ENCODE measurements at regions not wholly inside any gene's neighbourhood (a gene's known extent, or its start where the extent isn't known, plus 50 kb on each side); places are given as distances from the start of the nearest gene placed in this dataset.

- no peak for TF ChIP-seq CTCF (IDR thresholded peaks at IDR 0.05)
- no peak for DNase-seq (ENCODE audit: low spot score)
- no peak overlapping the region for H3K4me3 ChIP-seq
- H3K27ac ChIP-seq = no peak overlapping the region
Measured at GRCh38 chr1:195897076-195897475, 711.2 kb downstream of the KCNT2 start.

GRCh38 chr1:195894411-195894810 is 713.8 kb downstream of the KCNT2 start:
- Histone ChIP-seq H3K4me3 (no peak overlapping the region), H3K27ac (peak overlapping the region in 1 of 2 donors; percentile 19)
- no peak for DNase-seq (ENCODE audit: low spot score)
- no peak for TF ChIP-seq CTCF (IDR thresholded peaks at IDR 0.05)

GRCh38 chr1:195886000-195886399 is 722.2 kb downstream of the KCNT2 start:
- no peak for DNase-seq (ENCODE audit: low spot score)
- Histone ChIP-seq H3K27ac (no peak overlapping the region), H3K4me3 (no peak overlapping the region)
- no peak for TF ChIP-seq CTCF (IDR thresholded peaks at IDR 0.05)

GRCh38 chr1:195878478-195878877 is 729.8 kb downstream of the KCNT2 start:
- H3K27ac ChIP-seq = no peak overlapping the region
- H3K4me3 ChIP-seq = no peak overlapping the region
- DNase-seq (ENCODE audit: low spot score) = no peak
- no peak for TF ChIP-seq CTCF (IDR thresholded peaks at IDR 0.05)

GRCh38 chr1:195876792-195877191 is 731.4 kb downstream of the KCNT2 start:
- TF ChIP-seq CTCF (IDR thresholded peaks at IDR 0.05) = no peak
- Histone ChIP-seq H3K27ac (no peak overlapping the region), H3K4me3 (no peak overlapping the region)
- DNase-seq (ENCODE audit: low spot score) = no peak

- Histone ChIP-seq H3K4me3 (no peak overlapping the region), H3K27ac (no peak overlapping the region)
- no peak for TF ChIP-seq CTCF (IDR thresholded peaks at IDR 0.05)
- DNase-seq (ENCODE audit: low spot score) = no peak
Measured at GRCh38 chr1:195872376-195872775, 735.9 kb downstream of the KCNT2 start.

GRCh38 chr1:195867638-195868037 is 740.6 kb downstream of the KCNT2 start:
- Histone ChIP-seq H3K4me3 (no peak overlapping the region), H3K27ac (no peak overlapping the region)
- TF ChIP-seq CTCF (IDR thresholded peaks at IDR 0.05) = no peak
- no peak for DNase-seq (ENCODE audit: low spot score)
